HG03175 (cell line): ENCODE measurements at regions not wholly inside any gene's neighbourhood (a gene's known extent, or its start where the extent isn't known, plus 50 kb on each side); places are given as distances from the start of the nearest gene placed in this dataset.
"Not testable (repeated sequence)": the region's sequence is repeated elsewhere in the genome, so short reads cannot be mapped to it uniquely, and the experiment has no call there.

ENCODE experiments used
- ATAC-seq: cut with Tn5 transposase; IDR thresholded peaks from one replicate; pipeline ENCODE4 v1.9.1; 2021; ENCODE audit warnings: mild to moderate bottlenecking, moderate library complexity; ENCODE audit not compliant: unreplicated experiment

GRCh38 chr1:70667494-70668170 lies 256.6 kb downstream of the CTH start:
- ATAC-seq: no peak

GRCh38 chr1:70671006-70671405 lies 259.9 kb downstream of the CTH start:
- ATAC-seq: no peak

- ATAC-seq: no peak
These were observed 261.4 kb downstream of the CTH start for GRCh38 chr1:70672442-70672888.

GRCh38 chr1:70674941-70675685 lies 264.0 kb downstream of the CTH start:
- peak; percentile 43 for ATAC-seq

- ATAC-seq: peak; percentile 84
These were observed 264.7 kb downstream of the CTH start for GRCh38 chr1:70675737-70676156.

GRCh38 chr1:70685300-70686286 lies 274.5 kb downstream of the CTH start:
- ATAC-seq: peak; percentile 97

- no peak for ATAC-seq
These were observed 277.5 kb downstream of the CTH start for GRCh38 chr1:70688580-70688979.

- ATAC-seq: no peak
These were observed 295.4 kb downstream of the CTH start for GRCh38 chr1:70706381-70707037.

- no peak for ATAC-seq
These were observed 296.1 kb downstream of the CTH start for GRCh38 chr1:70707214-70707613.

- no peak for ATAC-seq
These were observed 303.1 kb downstream of the CTH start for GRCh38 chr1:70714149-70714548.

- ATAC-seq: no peak
These were observed 306.1 kb downstream of the CTH start for GRCh38 chr1:70717211-70717610.

- ATAC-seq: no peak
These were observed 306.6 kb downstream of the CTH start for GRCh38 chr1:70717656-70718055.

- no peak for ATAC-seq
These were observed 307.1 kb downstream of the CTH start for GRCh38 chr1:70718086-70718630.

- ATAC-seq: no peak
These were observed 308.1 kb downstream of the CTH start for GRCh38 chr1:70719154-70719553.

GRCh38 chr1:70720109-70720508 lies 309.0 kb downstream of the CTH start:
- ATAC-seq: no peak

GRCh38 chr1:70720521-70720920 lies 309.5 kb downstream of the CTH start:
- no peak for ATAC-seq

GRCh38 chr1:70727886-70728489 lies 316.9 kb downstream of the CTH start:
- no peak for ATAC-seq

GRCh38 chr1:70736518-70736917 lies 311.1 kb downstream of the PTGER3 start:
- ATAC-seq: not testable (repeated sequence)

- no peak for ATAC-seq
These were observed 310.5 kb downstream of the PTGER3 start for GRCh38 chr1:70737125-70737524.

GRCh38 chr1:70738624-70739023 lies 309.0 kb downstream of the PTGER3 start:
- ATAC-seq: no peak
